Mesenchymal stem cell (in vitro differentiated cells and primary cell): ENCODE measurements at regions not wholly inside any gene's neighbourhood (a gene's known extent, or its start where the extent isn't known, plus 50 kb on each side); places are given as distances from the start of the nearest gene placed in this dataset.
A peak's percentile ranks its signal among the peaks of the same experiment; 100 is the strongest.

ENCODE experiments used
- DNase-seq: peaks from one replicate; pipeline ENCODE4 v3.0.0-alpha.2; 2013
- H2AFZ ChIP-seq: one replicate; pipeline ENCODE4 v1.6.1; 2013; ENCODE audit warnings: low read depth, mild to moderate bottlenecking, control low read depth, inconsistent platforms, low read length, moderate library complexity
- H2AK5ac ChIP-seq: 2 replicates; pipeline ENCODE4 v1.6.1; 2013; ENCODE audit warnings: low read length, moderate library complexity, mild to moderate bottlenecking, inconsistent platforms; ENCODE audit not compliant: severe bottlenecking
- H2BK120ac ChIP-seq: one replicate; pipeline ENCODE4 v1.6.1; 2013; ENCODE audit warnings: low read depth, mild to moderate bottlenecking, inconsistent platforms, low read length, moderate library complexity
- H2BK12ac ChIP-seq, 2 experiments: one replicate each; pipeline ENCODE4 v1.6.1; 2013; ENCODE audit warnings: inconsistent platforms in 2 of 2, low read length in 2 of 2, mild to moderate bottlenecking in 2 of 2, moderate library complexity in 2 of 2, control low read depth in 1 of 2
- H2BK15ac ChIP-seq: one replicate; pipeline ENCODE4 v1.6.1; 2013; ENCODE audit warnings: mild to moderate bottlenecking, low read depth, inconsistent platforms; ENCODE audit not compliant: poor library complexity, severe bottlenecking
- H2BK5ac ChIP-seq: 2 replicates; pipeline ENCODE4 v1.6.1; 2013; ENCODE audit warnings: low read depth, mild to moderate bottlenecking, low read length, control low read depth, inconsistent platforms; ENCODE audit not compliant: poor library complexity, severe bottlenecking
- H3K14ac ChIP-seq, 2 experiments: one replicate each; pipeline ENCODE4 v1.6.1; 2013; ENCODE audit warnings: inconsistent platforms in 2 of 2, low read length in 2 of 2, control low read depth in 1 of 2, mild to moderate bottlenecking in 1 of 2, moderate library complexity in 1 of 2
- H3K18ac ChIP-seq, 2 experiments: one replicate each; pipeline ENCODE4 v1.6.1; 2013; ENCODE audit warnings: inconsistent platforms in 2 of 2, low read length in 2 of 2, control low read depth in 1 of 2, low read depth in 1 of 2, mild to moderate bottlenecking in 1 of 2
- H3K23ac ChIP-seq, 2 experiments: one replicate each; pipeline ENCODE4 v1.6.1; 2013; ENCODE audit warnings: inconsistent platforms in 2 of 2, low read length in 2 of 2, mild to moderate bottlenecking in 2 of 2, moderate library complexity in 2 of 2, control low read depth in 1 of 2
- H3K27ac ChIP-seq: 2 replicates; pipeline ENCODE4 v1.5.1; 2013; ENCODE audit warnings: mild to moderate bottlenecking, moderate library complexity, low read length, control low read depth, inconsistent platforms; ENCODE audit not compliant: poor library complexity, severe bottlenecking
- H3K27me3 ChIP-seq, 2 experiments: 2 replicates each; pipeline versions ENCODE4 v1.6.1 to v1.7.0; 2013; ENCODE audit warnings: low read length in 2 of 2, mild to moderate bottlenecking in 2 of 2, moderate library complexity in 2 of 2, control low read depth in 1 of 2, inconsistent platforms in 1 of 2; ENCODE audit not compliant: control insufficient read depth in 1 of 2, insufficient read depth in 1 of 2
- H3K36me3 ChIP-seq, 2 experiments: 2 replicates each; pipeline versions ENCODE4 v1.6.1 to v1.7.0; 2013; ENCODE audit warnings: low read length in 2 of 2, control low read depth in 1 of 2, inconsistent platforms in 1 of 2, low read depth in 1 of 2, mild to moderate bottlenecking in 1 of 2; ENCODE audit not compliant: insufficient read depth in 2 of 2, control insufficient read depth in 1 of 2
- H3K4ac ChIP-seq, 2 experiments: one replicate each; pipeline ENCODE4 v1.6.1; 2013; ENCODE audit warnings: inconsistent platforms in 2 of 2, low read length in 2 of 2, mild to moderate bottlenecking in 2 of 2, moderate library complexity in 2 of 2, control low read depth in 1 of 2, low read depth in 1 of 2
- H3K4me1 ChIP-seq: 2 replicates; pipeline ENCODE4 v1.6.1; 2013; ENCODE audit warnings: low read depth, low read length, control low read depth; ENCODE audit not compliant: control insufficient read depth, insufficient read depth
- H3K4me2 ChIP-seq: 2 replicates; pipeline ENCODE4 v1.6.1; 2013; ENCODE audit warnings: low read length, mild to moderate bottlenecking, inconsistent platforms; ENCODE audit not compliant: poor library complexity, severe bottlenecking
- H3K4me3 ChIP-seq, 2 experiments: 2 replicates each; pipeline versions ENCODE4 v1.5.1 to v1.7.0; 2013; ENCODE audit warnings: low read length in 2 of 2, mild to moderate bottlenecking in 2 of 2, control low read depth in 1 of 2, low read depth in 1 of 2; ENCODE audit not compliant: insufficient read depth in 1 of 2
- H3K79me1 ChIP-seq: replicated peaks from 2 replicates; pipeline ENCODE4 v1.6.1; 2013; ENCODE audit warnings: mild to moderate bottlenecking, control low read depth, low read length, inconsistent platforms; ENCODE audit not compliant: poor library complexity, severe bottlenecking
- H3K9ac ChIP-seq: 2 replicates; pipeline ENCODE4 v1.7.0; 2013; ENCODE audit warnings: mild to moderate bottlenecking, low read length, moderate library complexity
- H3K9me3 ChIP-seq: 2 replicates; pipeline ENCODE4 v1.7.0; 2013; ENCODE audit warnings: mild to moderate bottlenecking, low read length; ENCODE audit not compliant: control insufficient read depth
- H4K8ac ChIP-seq: one replicate; pipeline ENCODE4 v1.6.1; 2013; ENCODE audit warnings: inconsistent platforms, mild to moderate bottlenecking, low read length, moderate library complexity
- H4K91ac ChIP-seq: one replicate; pipeline ENCODE4 v1.6.1; 2013; ENCODE audit warnings: mild to moderate bottlenecking, low read length, inconsistent platforms
- WGBS: methylation state at CpG from one replicate; pipeline ENCODE4 v1.1.7; 2013; ENCODE audit warnings: mixed read lengths; 5-methylcytosine and 5-hydroxymethylcytosine counted together

GRCh38 chr6:147768969-147769368 is 260.5 kb downstream of the SAMD5 start:
- no peak overlapping the region for H2BK12ac ChIP-seq
- no peaks in the 10 kb centered on the region for H3K36me3 ChIP-seq
- no peak overlapping the region for H3K27ac ChIP-seq
- H3K4me2 ChIP-seq = no peak overlapping the region
- H2BK15ac ChIP-seq = no peak overlapping the region
- no peak overlapping the region for H3K4me3 ChIP-seq
- H2BK120ac ChIP-seq = no peak overlapping the region
- no peak overlapping the region for H2AK5ac ChIP-seq
- H3K79me1 ChIP-seq = no peaks in the 10 kb centered on the region
- no peak overlapping the region for H3K14ac ChIP-seq
- no peak overlapping the region for H3K4ac ChIP-seq
- no peaks in the 10 kb centered on the region for H3K4me1 ChIP-seq
- H3K9me3 ChIP-seq = peaks cover 4% of the 10 kb centered on the region
- no peak overlapping the region for H3K9ac ChIP-seq
- no peak overlapping the region for H4K8ac ChIP-seq
- no peak overlapping the region for H4K91ac ChIP-seq
- no peak overlapping the region for H2AFZ ChIP-seq
- no peak for DNase-seq
- no peak overlapping the region for H3K23ac ChIP-seq
- 98% methylated on average over 5 of the region's 5 CpGs for WGBS
- no peaks in the 10 kb centered on the region for H3K27me3 ChIP-seq
- no peak overlapping the region for H3K18ac ChIP-seq
- no peak overlapping the region for H2BK5ac ChIP-seq

- no peaks in the 10 kb centered on the region for H3K79me1 ChIP-seq
Observed at GRCh38 chr6:147769496-147770087, 261.1 kb downstream of the SAMD5 start.

GRCh38 chr6:147770221-147770620 is 261.7 kb downstream of the SAMD5 start:
- Histone ChIP-seq H2AFZ (no peak overlapping the region), H2AK5ac (no peak overlapping the region), H3K4ac (no peak overlapping the region), H2BK120ac (no peak overlapping the region), H3K4me1 (no peaks in the 10 kb centered on the region), H3K4me3 (no peak overlapping the region), H2BK15ac (no peak overlapping the region), H4K8ac (no peak overlapping the region), H3K36me3 (no peaks in the 10 kb centered on the region), H3K9me3 (peaks cover 4% of the 10 kb centered on the region), H3K4me2 (no peak overlapping the region), H3K9ac (no peak overlapping the region), H3K27ac (no peak overlapping the region), H2BK5ac (no peak overlapping the region), H2BK12ac (no peak overlapping the region), H4K91ac (no peak overlapping the region), H3K23ac (no peak overlapping the region), H3K79me1 (no peaks in the 10 kb centered on the region), H3K14ac (no peak overlapping the region), H3K18ac (no peak overlapping the region), H3K27me3 (no peaks in the 10 kb centered on the region)
- no peak for DNase-seq
- 91% methylated on average over 7 of the region's 7 CpGs for WGBS

More at GRCh38 chr6:147769496-147770087, 261.1 kb downstream of the SAMD5 start:
- Histone ChIP-seq H4K8ac (no peak overlapping the region), H2BK120ac (no peak overlapping the region), H3K27me3 (no peaks in the 10 kb centered on the region), H3K23ac (no peak overlapping the region), H2AFZ (no peak overlapping the region), H3K36me3 (no peaks in the 10 kb centered on the region), H3K9ac (no peak overlapping the region), H3K4me2 (no peak overlapping the region), H3K18ac (no peak overlapping the region), H3K4me1 (no peaks in the 10 kb centered on the region), H2BK15ac (no peak overlapping the region), H3K4me3 (no peak overlapping the region), H3K4ac (no peak overlapping the region), H2BK5ac (no peak overlapping the region), H2AK5ac (no peak overlapping the region), H2BK12ac (no peak overlapping the region), H3K14ac (no peak overlapping the region), H3K27ac (no peak overlapping the region), H4K91ac (no peak overlapping the region), H3K9me3 (peaks cover 4% of the 10 kb centered on the region)
- WGBS = 77% methylated on average over 3 of the region's 4 CpGs
- DNase-seq = peak; percentile 9

GRCh38 chr6:147772724-147773123 is 264.2 kb downstream of the SAMD5 start:
- H3K9ac ChIP-seq = no peak overlapping the region
- H3K18ac ChIP-seq = no peak overlapping the region
- no peak overlapping the region for H2BK5ac ChIP-seq
- no peak overlapping the region for H3K4me2 ChIP-seq
- H3K4me3 ChIP-seq = no peak overlapping the region
- no peaks in the 10 kb centered on the region for H3K9me3 ChIP-seq
- no peaks in the 10 kb centered on the region for H3K36me3 ChIP-seq
- H2AK5ac ChIP-seq = no peak overlapping the region
- no peak overlapping the region for H4K91ac ChIP-seq
- no peak overlapping the region for H3K14ac ChIP-seq
- 98% methylated on average over 3 of the region's 4 CpGs for WGBS
- no peak overlapping the region for H4K8ac ChIP-seq
- no peaks in the 10 kb centered on the region for H3K79me1 ChIP-seq
- no peak overlapping the region for H3K23ac ChIP-seq
- H3K27ac ChIP-seq = no peak overlapping the region
- H2BK15ac ChIP-seq = no peak overlapping the region
- H2BK120ac ChIP-seq = no peak overlapping the region
- H3K4ac ChIP-seq = no peak overlapping the region
- no peak overlapping the region for H2AFZ ChIP-seq
- DNase-seq = no peak
- H2BK12ac ChIP-seq = no peak overlapping the region
- no peaks in the 10 kb centered on the region for H3K4me1 ChIP-seq
- no peaks in the 10 kb centered on the region for H3K27me3 ChIP-seq
